Fibroblast of skin of right biceps (primary cell): ENCODE measurements at regions not wholly inside any gene's neighbourhood (a gene's known extent, or its start where the extent isn't known, plus 50 kb on each side); places are given as distances from the start of the nearest gene placed in this dataset.
"Not testable (repeated sequence)": the region's sequence is repeated elsewhere in the genome, so short reads cannot be mapped to it uniquely, and the experiment has no call there.

Experiments
- DNase-seq: peaks from one replicate; pipeline ENCODE4 v3.0.0-alpha.2; 2013

- not testable (repeated sequence) for DNase-seq
These were observed 476.2 kb downstream of the FBXO15 start for GRCh38 chr18:73671480-73671879.

GRCh38 chr18:73670524-73670923, 477.1 kb downstream of the FBXO15 start:
- DNase-seq, result no peak

GRCh38 chr18:73670039-73670438, 477.6 kb downstream of the FBXO15 start:
- no peak for DNase-seq

- peak; percentile 31 for DNase-seq
These were observed 478.3 kb downstream of the FBXO15 start for GRCh38 chr18:73669297-73669696.

GRCh38 chr18:73668051-73668450, 479.6 kb downstream of the FBXO15 start:
- DNase-seq, result no peak

- DNase-seq, result no peak
These were observed 480.9 kb downstream of the FBXO15 start for GRCh38 chr18:73666772-73667171.

- DNase-seq, result no peak
These were observed 482.7 kb downstream of the FBXO15 start for GRCh38 chr18:73664896-73665295.

GRCh38 chr18:73663581-73663980, 484.1 kb downstream of the FBXO15 start:
- DNase-seq, result no peak

- no peak for DNase-seq
These were observed 485.2 kb downstream of the FBXO15 start for GRCh38 chr18:73662421-73662820.

GRCh38 chr18:73660931-73661856, 486.4 kb downstream of the FBXO15 start:
- no peak for DNase-seq

GRCh38 chr18:73656691-73657090, 490.9 kb downstream of the FBXO15 start:
- DNase-seq, result no peak

GRCh38 chr18:73653827-73654226, 493.8 kb downstream of the FBXO15 start:
- no peak for DNase-seq

- no peak for DNase-seq
These were observed 494.4 kb downstream of the FBXO15 start for GRCh38 chr18:73653251-73653650.

GRCh38 chr18:73647391-73647790, 500.2 kb downstream of the FBXO15 start:
- peak; percentile 14 for DNase-seq

- peak; percentile 72 for DNase-seq
These were observed 500.9 kb downstream of the FBXO15 start for GRCh38 chr18:73646772-73647171.

- DNase-seq, result no peak
These were observed 501.4 kb downstream of the FBXO15 start for GRCh38 chr18:73646196-73646595.

GRCh38 chr18:73645160-73645715, 502.4 kb downstream of the FBXO15 start:
- DNase-seq, result no peak

GRCh38 chr18:73639788-73640187, 507.8 kb downstream of the FBXO15 start:
- DNase-seq, result no peak

GRCh38 chr18:73638709-73639108, 508.9 kb downstream of the FBXO15 start:
- DNase-seq, result peak; percentile 76

GRCh38 chr18:73636355-73636754, 511.3 kb downstream of the FBXO15 start:
- peak; percentile 46 for DNase-seq

GRCh38 chr18:73626859-73627258, 520.8 kb downstream of the FBXO15 start:
- peak; percentile 13 for DNase-seq

- no peak for DNase-seq
These were observed 521.4 kb downstream of the FBXO15 start for GRCh38 chr18:73626221-73626620.

GRCh38 chr18:73621091-73621490, 526.5 kb downstream of the FBXO15 start:
- DNase-seq, result peak; percentile 42

- no peak for DNase-seq
These were observed 529.7 kb downstream of the FBXO15 start for GRCh38 chr18:73617981-73618380.
